Smooth muscle cell (in vitro differentiated cells): ENCODE measurements at regions not wholly inside any gene's neighbourhood (a gene's known extent, or its start where the extent isn't known, plus 50 kb on each side); places are given as distances from the start of the nearest gene placed in this dataset.
"Not testable (repeated sequence)": the region's sequence is repeated elsewhere in the genome, so short reads cannot be mapped to it uniquely, and the experiment has no call there.

ENCODE experiments used
- DNase-seq: peaks from one replicate; lab custom pipeline; 2025; ENCODE audit not compliant: unreplicated experiment; lab: John Stamatoyannopoulos, UW
- H2AFZ ChIP-seq: fragments of 200-600 bp; sonication (generic); 2 replicates; pipeline ENCODE4 v1.6.0; 2016; ENCODE audit warnings: antibody characterized with exemption, low read depth, mild to moderate bottlenecking
- H3F3A ChIP-seq: fragments of 200-600 bp; sonication (generic); 2 replicates; pipeline ENCODE4 v1.6.0; 2017; ENCODE audit warnings: antibody characterized with exemption, low read depth
- H3K27ac ChIP-seq: fragments of 200-600 bp; sonication (generic); 2 replicates; pipeline ENCODE4 v1.5.1; 2016; ENCODE audit warnings: low read depth, mild to moderate bottlenecking
- H3K27me3 ChIP-seq: fragments of 200-600 bp; sonication (generic); 2 replicates; pipeline ENCODE4 v1.6.1; 2016; ENCODE audit warnings: low read depth, mild to moderate bottlenecking
- H3K36me3 ChIP-seq: fragments of 200-600 bp; sonication (generic); 2 replicates; pipeline ENCODE4 v1.5.1; 2016; ENCODE audit warnings: low read depth
- H3K4me1 ChIP-seq: fragments of 200-600 bp; sonication (generic); 2 replicates; pipeline ENCODE4 v1.5.1; 2016; ENCODE audit warnings: low read depth
- H3K4me2 ChIP-seq: fragments of 200-600 bp; sonication (generic); 2 replicates; pipeline ENCODE4 v1.6.0; 2016; ENCODE audit warnings: mild to moderate bottlenecking
- H3K4me3 ChIP-seq: fragments of 200-600 bp; sonication (generic); 2 replicates; pipeline ENCODE4 v1.5.1; 2016; ENCODE audit warnings: mild to moderate bottlenecking
- H3K79me2 ChIP-seq: fragments of 200-600 bp; sonication (generic); 2 replicates; pipeline ENCODE4 v1.6.0; 2016; ENCODE audit warnings: low read depth, mild to moderate bottlenecking
- H3K9ac ChIP-seq: fragments of 200-600 bp; sonication (generic); 2 replicates; pipeline ENCODE4 v1.6.0; 2016; ENCODE audit warnings: low read depth
- H3K9me3 ChIP-seq: fragments of 200-600 bp; sonication (generic); replicated peaks from 2 replicates; pipeline ENCODE4 v1.5.1; 2016; ENCODE audit warnings: low read depth
- H4K20me1 ChIP-seq: fragments of 200-600 bp; sonication (generic); 2 replicates; pipeline ENCODE4 v1.6.0; 2016; ENCODE audit warnings: low read depth
- WGBS: methylation state at CpG from one replicate; pipeline ENCODE4 v1.1.7; 2016; ENCODE audit warnings: low lambda C conversion rate; 5-methylcytosine and 5-hydroxymethylcytosine counted together
- TF ChIP-seq, protein P1 (sequence below): fragments of 200-600 bp; sonication (generic); IDR thresholded peaks from 2 replicates; pipeline ENCODE4 v1.5.1; 2017; ENCODE audit warnings: borderline replicate concordance, mild to moderate bottlenecking, antibody characterized with exemption; ENCODE audit not compliant: insufficient read depth, poor library complexity, severe bottlenecking

DNA sequence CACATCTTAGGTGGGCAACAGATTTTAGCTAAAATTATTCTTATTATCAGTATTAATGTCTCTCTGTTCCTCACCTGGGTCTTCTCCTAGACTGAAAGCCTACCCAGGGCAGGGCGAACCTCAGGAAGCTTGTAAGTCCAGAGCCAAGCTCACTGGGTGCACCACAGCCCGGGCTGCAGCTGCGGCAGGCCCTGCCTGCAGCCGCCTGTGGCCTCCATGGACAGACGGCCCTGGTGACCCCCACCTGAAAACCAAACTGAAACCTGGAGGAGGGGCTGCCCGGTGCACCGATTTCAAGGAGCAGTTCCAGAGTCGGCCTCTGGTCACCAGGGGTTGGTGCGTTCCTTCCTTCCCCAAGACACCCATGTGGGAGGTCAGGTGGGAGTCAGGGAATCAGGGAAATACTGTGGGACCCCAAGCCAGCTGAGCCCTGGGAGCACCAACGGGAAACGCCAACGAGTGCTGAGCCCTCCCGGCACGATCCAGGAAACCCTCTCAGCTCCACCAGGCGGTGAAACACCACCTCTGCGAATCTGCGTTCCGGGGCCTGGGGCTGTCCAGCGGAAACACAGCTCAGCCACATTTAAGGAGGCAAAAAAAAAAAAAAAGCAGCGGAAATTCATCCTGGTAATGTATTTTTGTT, 68.6 kb upstream of the PPP1R26 start:
- no peaks in the 10 kb centered on the region for H3K4me1 ChIP-seq
- peaks cover 5% of the 10 kb centered on the region for H3K27me3 ChIP-seq
- H3K27ac ChIP-seq: no peak overlapping the region
- no peak overlapping the region for H2AFZ ChIP-seq
- no peaks in the 10 kb centered on the region for H3K9me3 ChIP-seq
- no peak overlapping the region for H3K4me2 ChIP-seq
- no peaks in the 10 kb centered on the region for H4K20me1 ChIP-seq
- 84% methylated on average over 20 of the region's 20 CpGs for WGBS
- no peaks in the 10 kb centered on the region for H3K79me2 ChIP-seq
- TF ChIP-seq, protein P1, sequence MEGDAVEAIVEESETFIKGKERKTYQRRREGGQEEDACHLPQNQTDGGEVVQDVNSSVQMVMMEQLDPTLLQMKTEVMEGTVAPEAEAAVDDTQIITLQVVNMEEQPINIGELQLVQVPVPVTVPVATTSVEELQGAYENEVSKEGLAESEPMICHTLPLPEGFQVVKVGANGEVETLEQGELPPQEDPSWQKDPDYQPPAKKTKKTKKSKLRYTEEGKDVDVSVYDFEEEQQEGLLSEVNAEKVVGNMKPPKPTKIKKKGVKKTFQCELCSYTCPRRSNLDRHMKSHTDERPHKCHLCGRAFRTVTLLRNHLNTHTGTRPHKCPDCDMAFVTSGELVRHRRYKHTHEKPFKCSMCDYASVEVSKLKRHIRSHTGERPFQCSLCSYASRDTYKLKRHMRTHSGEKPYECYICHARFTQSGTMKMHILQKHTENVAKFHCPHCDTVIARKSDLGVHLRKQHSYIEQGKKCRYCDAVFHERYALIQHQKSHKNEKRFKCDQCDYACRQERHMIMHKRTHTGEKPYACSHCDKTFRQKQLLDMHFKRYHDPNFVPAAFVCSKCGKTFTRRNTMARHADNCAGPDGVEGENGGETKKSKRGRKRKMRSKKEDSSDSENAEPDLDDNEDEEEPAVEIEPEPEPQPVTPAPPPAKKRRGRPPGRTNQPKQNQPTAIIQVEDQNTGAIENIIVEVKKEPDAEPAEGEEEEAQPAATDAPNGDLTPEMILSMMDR: no peak
- DNase-seq: no peak
- no peaks in the 10 kb centered on the region for H3F3A ChIP-seq
- H3K9ac ChIP-seq: no peak overlapping the region
- no peaks in the 10 kb centered on the region for H3K36me3 ChIP-seq
- H3K4me3 ChIP-seq: no peak overlapping the region

DNA sequence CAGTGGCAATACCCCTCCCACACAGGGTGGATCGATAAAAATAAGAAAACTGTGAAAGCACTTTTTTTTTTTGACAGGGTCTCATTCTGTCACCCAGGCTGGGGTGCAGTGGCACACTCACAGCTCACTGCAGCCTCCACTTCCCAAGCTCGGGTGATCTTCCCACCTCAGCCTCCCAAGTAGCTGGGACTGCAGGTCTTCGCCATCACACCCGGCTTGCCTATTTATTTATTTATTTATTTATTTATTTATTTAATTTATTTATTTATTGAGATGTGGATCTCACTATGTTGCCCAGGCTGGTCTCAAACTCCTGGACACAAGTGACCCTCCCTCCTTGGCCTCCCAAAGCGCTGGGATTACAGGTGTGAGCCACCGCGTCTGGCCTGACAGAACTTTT, 68.0 kb upstream of the PPP1R26 start:
- not testable (repeated sequence) for H3K9ac ChIP-seq, H3K27ac ChIP-seq, H3K4me2 ChIP-seq, H3F3A ChIP-seq, H3K27me3 ChIP-seq, H3K4me1 ChIP-seq, H4K20me1 ChIP-seq, DNase-seq, H3K79me2 ChIP-seq, H3K9me3 ChIP-seq, H3K36me3 ChIP-seq, H3K4me3 ChIP-seq, H2AFZ ChIP-seq
- WGBS: 98% methylated on average over 7 of the region's 7 CpGs

DNA sequence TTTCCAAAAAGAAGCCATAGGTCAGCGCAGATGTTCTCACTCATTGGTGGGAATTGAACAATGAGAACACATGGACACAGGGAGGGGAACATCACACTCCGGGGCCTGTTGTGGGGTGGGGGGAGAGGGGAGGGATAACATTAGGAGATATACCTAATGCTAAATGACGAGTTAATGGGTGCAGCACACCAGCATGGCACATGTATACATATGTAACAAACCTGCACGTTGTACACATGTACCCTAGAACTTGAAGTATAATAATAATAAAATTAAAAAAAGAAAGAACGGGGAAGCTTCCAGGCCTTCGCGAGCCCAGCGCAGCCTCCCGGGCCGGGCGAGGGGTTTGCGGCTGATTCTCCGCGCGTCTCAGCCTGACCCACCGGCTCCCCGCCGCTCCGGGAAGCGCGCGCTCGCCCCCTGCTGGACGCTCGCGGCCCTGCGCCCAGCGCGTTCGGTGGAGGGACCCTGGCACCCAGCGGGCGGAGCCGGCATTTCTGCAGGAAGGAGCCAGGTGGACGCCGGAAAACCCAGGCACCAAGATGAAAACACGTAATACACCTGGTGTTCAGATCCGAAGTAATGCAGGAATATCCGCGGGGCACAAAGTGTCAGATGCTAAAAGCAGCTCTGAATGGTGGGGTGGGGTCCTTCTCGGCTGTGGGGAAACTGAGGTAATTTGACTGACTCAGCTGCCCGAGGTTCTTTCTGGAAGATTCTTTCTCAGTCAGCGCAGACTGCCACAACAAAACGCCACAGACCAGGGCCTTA, 67.1 kb upstream of the PPP1R26 start:
- H3F3A ChIP-seq, H2AFZ ChIP-seq, H3K9me3 ChIP-seq, H3K4me2 ChIP-seq, H3K9ac ChIP-seq, H3K79me2 ChIP-seq, H4K20me1 ChIP-seq, H3K4me1 ChIP-seq, H3K36me3 ChIP-seq, H3K27me3 ChIP-seq, H3K27ac ChIP-seq, H3K4me3 ChIP-seq: not testable (repeated sequence)
- WGBS: 15% methylated on average over 41 of the region's 43 CpGs
- DNase-seq: peak; percentile 39
- TF ChIP-seq, protein P1: peak; percentile 100

DNA sequence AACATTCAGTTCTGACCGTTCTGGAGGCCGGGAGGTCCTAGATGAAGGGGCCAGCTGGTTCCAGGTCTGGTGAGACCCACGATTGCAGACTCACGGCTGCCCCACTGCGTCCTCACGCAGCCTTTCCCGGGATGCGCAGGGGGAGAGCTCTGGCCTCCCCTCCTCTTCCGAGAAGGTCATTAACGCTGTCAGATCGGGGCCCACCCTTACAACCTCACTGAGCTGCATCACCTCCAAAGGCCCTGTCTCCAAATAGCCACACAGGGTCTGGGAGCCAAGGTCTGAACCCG, 66.6 kb upstream of the PPP1R26 start:
- Histone ChIP-seq H3K79me2 (no peaks in the 10 kb centered on the region), H3K27me3 (peaks cover 10% of the 10 kb centered on the region), H3K36me3 (no peaks in the 10 kb centered on the region), H3K9me3 (no peaks in the 10 kb centered on the region), H3K9ac (no peak overlapping the region), H3K4me1 (no peaks in the 10 kb centered on the region), H3F3A (no peaks in the 10 kb centered on the region), H4K20me1 (no peaks in the 10 kb centered on the region), H2AFZ (no peak overlapping the region), H3K4me2 (no peak overlapping the region), H3K27ac (no peak overlapping the region), H3K4me3 (no peak overlapping the region)
- TF ChIP-seq, protein P1: no peak
- 78% methylated on average over 12 of the region's 12 CpGs for WGBS
- no peak for DNase-seq
